ENCODE measurements at regions not wholly inside any gene's neighbourhood (a gene's known extent, or its start where the extent isn't known, plus 50 kb on each side); places are given as distances from the start of the nearest gene placed in this dataset.

GRCh38 chr11:28524098-28524497, 415.9 kb downstream of the METTL15 start:
- DNase-seq: no peak

GRCh38 chr11:28521075-28521474, 412.9 kb downstream of the METTL15 start:
- no peak for DNase-seq

GRCh38 chr11:28520291-28520690, 412.1 kb downstream of the METTL15 start:
- DNase-seq: no peak

- no peak for DNase-seq
Observed at GRCh38 chr11:28518825-28519224, 410.6 kb downstream of the METTL15 start.

GRCh38 chr11:28517621-28518020, 409.4 kb downstream of the METTL15 start:
- no peak for DNase-seq

GRCh38 chr11:28514391-28514790, 406.2 kb downstream of the METTL15 start:
- no peak for DNase-seq

- DNase-seq: no peak
Observed at GRCh38 chr11:28512143-28512756, 404.1 kb downstream of the METTL15 start.

GRCh38 chr11:28505232-28505631, 397.0 kb downstream of the METTL15 start:
- DNase-seq: no peak

GRCh38 chr11:28504555-28505110, 396.4 kb downstream of the METTL15 start:
- no peak for DNase-seq

- DNase-seq: no peak
Observed at GRCh38 chr11:28495333-28495732, 387.1 kb downstream of the METTL15 start.

- no peak for DNase-seq
Observed at GRCh38 chr11:28491431-28491830, 383.2 kb downstream of the METTL15 start.

- no peak for DNase-seq
Observed at GRCh38 chr11:28490773-28491382, 382.7 kb downstream of the METTL15 start.

- no peak for DNase-seq
Observed at GRCh38 chr11:28488336-28488735, 380.1 kb downstream of the METTL15 start.

GRCh38 chr11:28483072-28483867, 375.1 kb downstream of the METTL15 start:
- no peak for DNase-seq

GRCh38 chr11:28482666-28483065, 374.5 kb downstream of the METTL15 start:
- DNase-seq: no peak

GRCh38 chr11:28481616-28482480, 373.7 kb downstream of the METTL15 start:
- no peak for DNase-seq

- no peak for DNase-seq
Observed at GRCh38 chr11:28480406-28480805, 372.2 kb downstream of the METTL15 start.

- no peak for DNase-seq
Observed at GRCh38 chr11:28476864-28477263, 368.7 kb downstream of the METTL15 start.

GRCh38 chr11:28476049-28476448, 367.9 kb downstream of the METTL15 start:
- DNase-seq: no peak

- DNase-seq: no peak
Observed at GRCh38 chr11:28472904-28473303, 364.7 kb downstream of the METTL15 start.

GRCh38 chr11:28471537-28471936, 363.3 kb downstream of the METTL15 start:
- no peak for DNase-seq

- no peak for DNase-seq
Observed at GRCh38 chr11:28470180-28470579, 362.0 kb downstream of the METTL15 start.
